C4-2B (cell line): ENCODE measurements at regions not wholly inside any gene's neighbourhood (a gene's known extent, or its start where the extent isn't known, plus 50 kb on each side); places are given as distances from the start of the nearest gene placed in this dataset.

Experiments used
- ZFX ChIP-seq: fragments of 450-650 bp; IDR thresholded peaks from 2 replicates; pipeline ENCODE4 v1.6.1; 2017
- TF ChIP-seq, protein P1 (sequence below): fragments of 450-650 bp; conservative IDR thresholded peaks from 2 replicates; pipeline ENCODE4 v1.5.1; 2017; ENCODE audit warnings: mild to moderate bottlenecking

GRCh38 chr4:55018978-55019377 is 106.4 kb downstream of the KDR start:
- TF ChIP-seq, protein P1, sequence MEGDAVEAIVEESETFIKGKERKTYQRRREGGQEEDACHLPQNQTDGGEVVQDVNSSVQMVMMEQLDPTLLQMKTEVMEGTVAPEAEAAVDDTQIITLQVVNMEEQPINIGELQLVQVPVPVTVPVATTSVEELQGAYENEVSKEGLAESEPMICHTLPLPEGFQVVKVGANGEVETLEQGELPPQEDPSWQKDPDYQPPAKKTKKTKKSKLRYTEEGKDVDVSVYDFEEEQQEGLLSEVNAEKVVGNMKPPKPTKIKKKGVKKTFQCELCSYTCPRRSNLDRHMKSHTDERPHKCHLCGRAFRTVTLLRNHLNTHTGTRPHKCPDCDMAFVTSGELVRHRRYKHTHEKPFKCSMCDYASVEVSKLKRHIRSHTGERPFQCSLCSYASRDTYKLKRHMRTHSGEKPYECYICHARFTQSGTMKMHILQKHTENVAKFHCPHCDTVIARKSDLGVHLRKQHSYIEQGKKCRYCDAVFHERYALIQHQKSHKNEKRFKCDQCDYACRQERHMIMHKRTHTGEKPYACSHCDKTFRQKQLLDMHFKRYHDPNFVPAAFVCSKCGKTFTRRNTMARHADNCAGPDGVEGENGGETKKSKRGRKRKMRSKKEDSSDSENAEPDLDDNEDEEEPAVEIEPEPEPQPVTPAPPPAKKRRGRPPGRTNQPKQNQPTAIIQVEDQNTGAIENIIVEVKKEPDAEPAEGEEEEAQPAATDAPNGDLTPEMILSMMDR: no peak
- TF ChIP-seq ZFX: no peak
